H9 (cell line): ENCODE measurements at regions not wholly inside any gene's neighbourhood (a gene's known extent, or its start where the extent isn't known, plus 50 kb on each side); places are given as distances from the start of the nearest gene placed in this dataset.

ENCODE experiments used
- DNase-seq: peaks from one replicate; pipeline ENCODE4 v3.0.0-alpha.2; 2017
- H2AFZ ChIP-seq: one replicate; pipeline ENCODE4 v1.6.1; 2013; ENCODE audit warnings: mild to moderate bottlenecking, low read length, control low read depth, moderate library complexity
- H2AK5ac ChIP-seq: 2 replicates; pipeline ENCODE4 v1.6.1; 2013; ENCODE audit warnings: low read length, control low read depth, mixed read lengths; ENCODE audit not compliant: insufficient read length
- H2BK120ac ChIP-seq: one replicate; pipeline ENCODE4 v1.6.1; 2013; ENCODE audit warnings: low read depth, mild to moderate bottlenecking, low read length, control low read depth, inconsistent platforms; ENCODE audit not compliant: poor library complexity, severe bottlenecking
- H2BK12ac ChIP-seq: 2 replicates; pipeline ENCODE4 v1.6.1; 2013; ENCODE audit warnings: low read length, control low read depth, mixed read lengths, low read depth; ENCODE audit not compliant: insufficient read length
- H2BK15ac ChIP-seq: 2 replicates; pipeline ENCODE4 v1.6.1; 2013; ENCODE audit warnings: low read depth, low read length, control low read depth
- H2BK20ac ChIP-seq: one replicate; pipeline ENCODE4 v1.6.1; 2013; ENCODE audit warnings: low read depth, mild to moderate bottlenecking, low read length, control low read depth, inconsistent platforms; ENCODE audit not compliant: poor library complexity, severe bottlenecking
- H2BK5ac ChIP-seq: 2 replicates; pipeline ENCODE4 v1.6.1; 2013; ENCODE audit warnings: low read length, control low read depth, mixed read lengths; ENCODE audit not compliant: insufficient read length
- H3K14ac ChIP-seq: 2 replicates; pipeline ENCODE4 v1.6.1; 2013; ENCODE audit warnings: low read length, control low read depth; ENCODE audit not compliant: insufficient read depth
- H3K18ac ChIP-seq: 2 replicates; pipeline ENCODE4 v1.6.1; 2013; ENCODE audit warnings: low read depth, mild to moderate bottlenecking, mixed read lengths, low read length, control low read depth; ENCODE audit not compliant: insufficient read length
- H3K23ac ChIP-seq: 2 replicates; pipeline ENCODE4 v1.6.1; 2013; ENCODE audit warnings: low read length, control low read depth, mixed read lengths, low read depth; ENCODE audit not compliant: insufficient read length
- H3K23me2 ChIP-seq: 2 replicates; pipeline ENCODE4 v1.6.1; 2013; ENCODE audit warnings: low read depth, mild to moderate bottlenecking, mixed read lengths, low read length, control low read depth; ENCODE audit not compliant: insufficient read length, poor library complexity, severe bottlenecking
- H3K27ac ChIP-seq: 2 replicates; pipeline ENCODE4 v1.5.1; 2013; ENCODE audit warnings: low read length, control low read depth, mixed read lengths, low read depth; ENCODE audit not compliant: insufficient read length
- H3K27me3 ChIP-seq: 2 replicates; pipeline ENCODE4 v1.6.1; 2013; ENCODE audit warnings: low read length, control low read depth, inconsistent platforms; ENCODE audit not compliant: insufficient read depth
- H3K4ac ChIP-seq: 2 replicates; pipeline ENCODE4 v1.6.1; 2013; ENCODE audit warnings: low read depth, mild to moderate bottlenecking, control low read depth, inconsistent platforms, low read length, moderate library complexity
- H3K4me1 ChIP-seq: 2 replicates; pipeline ENCODE4 v1.6.1; 2013; ENCODE audit warnings: low read length, control low read depth, inconsistent platforms; ENCODE audit not compliant: insufficient read depth
- H3K4me2 ChIP-seq: 2 replicates; pipeline ENCODE4 v1.6.1; 2013; ENCODE audit warnings: low read length, control low read depth, mixed read lengths; ENCODE audit not compliant: insufficient read length, insufficient read depth
- H3K56ac ChIP-seq: 2 replicates; pipeline ENCODE4 v1.6.1; 2013; ENCODE audit warnings: low read depth, mild to moderate bottlenecking, mixed read lengths, low read length, control low read depth; ENCODE audit not compliant: insufficient read length
- H3K79me1 ChIP-seq: 2 replicates; pipeline ENCODE4 v1.6.1; 2013; ENCODE audit warnings: low read depth, mild to moderate bottlenecking, moderate library complexity, low read length, control low read depth, inconsistent platforms; ENCODE audit not compliant: insufficient read depth, poor library complexity, severe bottlenecking
- H3K79me2 ChIP-seq: 2 replicates; pipeline ENCODE4 v1.6.1; 2013; ENCODE audit warnings: low read length, control low read depth, inconsistent platforms; ENCODE audit not compliant: insufficient read depth
- H3K9ac ChIP-seq: 2 replicates; pipeline ENCODE4 v1.6.1; 2013; ENCODE audit warnings: low read length, control low read depth, mixed read lengths; ENCODE audit not compliant: insufficient read length; ENCODE audit errors: extremely low read depth
- H3K9me3 ChIP-seq: one replicate; pipeline ENCODE4 v1.6.1; 2013; ENCODE audit warnings: low read depth, low read length, inconsistent platforms; ENCODE audit not compliant: control insufficient read depth
- H3T11ph ChIP-seq: one replicate; pipeline ENCODE4 v1.6.1; 2013; ENCODE audit warnings: mild to moderate bottlenecking, low read length, control low read depth, inconsistent platforms
- H4K20me1 ChIP-seq: one replicate; pipeline ENCODE4 v1.6.1; 2013; ENCODE audit not compliant: control insufficient read depth, insufficient read length, insufficient read depth
- H4K5ac ChIP-seq: 2 replicates; pipeline ENCODE4 v1.6.1; 2013; ENCODE audit warnings: low read depth, mild to moderate bottlenecking, mixed read lengths, low read length, control low read depth; ENCODE audit not compliant: insufficient read length
- H4K8ac ChIP-seq: replicated peaks from 2 replicates; pipeline ENCODE4 v1.6.1; 2013; ENCODE audit warnings: low read length, control low read depth, mixed read lengths, low read depth; ENCODE audit not compliant: insufficient read length
- H4K91ac ChIP-seq: 2 replicates; pipeline ENCODE4 v1.6.1; 2013; ENCODE audit warnings: low read depth, mild to moderate bottlenecking, moderate library complexity, mixed read lengths, low read length, control low read depth; ENCODE audit not compliant: insufficient read length
- H3K27ac Mint-ChIP-seq, 3 experiments: 2 replicates in 2 of 3; 3 replicates in 1 of 3; pipeline ENCODE4 v1.8.0; 2020 to 2021; ENCODE audit warnings: mixed read lengths in 3 of 3, mild to moderate bottlenecking in 1 of 3, moderate library complexity in 1 of 3
- H3K27me3 Mint-ChIP-seq: 2 replicates; pipeline ENCODE4 v1.8.0; 2021; ENCODE audit warnings: low read depth, mild to moderate bottlenecking, moderate library complexity, mixed read lengths
- H3K36me3 Mint-ChIP-seq, 3 experiments: 2 replicates in 2 of 3; 3 replicates in 1 of 3; pipeline ENCODE4 v1.8.0; 2020 to 2021; ENCODE audit warnings: low read depth in 3 of 3, mixed read lengths in 3 of 3; ENCODE audit not compliant: insufficient read depth in 1 of 3
- H3K4me1 Mint-ChIP-seq, 2 experiments: 2 replicates each; pipeline ENCODE4 v1.8.0; 2020; ENCODE audit warnings: mixed read lengths in 2 of 2
- H3K4me3 Mint-ChIP-seq, 2 experiments: 2 replicates in 1 of 2; 3 replicates in 1 of 2; pipeline ENCODE4 v1.8.0; 2020 to 2021; ENCODE audit warnings: mild to moderate bottlenecking in 2 of 2, mixed read lengths in 2 of 2, moderate library complexity in 1 of 2
- H3K9me3 Mint-ChIP-seq, 2 experiments: 2 replicates in 1 of 2; 3 replicates in 1 of 2; pipeline ENCODE4 v1.8.0; 2020; ENCODE audit warnings: mild to moderate bottlenecking in 2 of 2, mixed read lengths in 2 of 2, moderate library complexity in 1 of 2
- CTCF ChIP-seq: fragments of 200-600 bp; sonication (generic); conservative IDR thresholded peaks from 3 replicates; pipeline ENCODE4 v1.8.0; 2021; ENCODE audit warnings: antibody characterized with exemption, mild to moderate bottlenecking
- WGBS: extraction: QIAGEN DNeasy Blood & Tissue Kit; methylation state at CpG from one replicate; pipeline ENCODE4 v1.1.7; 2013; ENCODE audit warnings: missing lambda C conversion rate, low lambda C conversion rate, mixed read lengths; ENCODE audit not compliant: insufficient read length; ENCODE audit errors: extremely low coverage; 5-methylcytosine and 5-hydroxymethylcytosine counted together

- no peak overlapping the region for H2AFZ ChIP-seq
- no peaks in the 10 kb centered on the region for H3K27me3 Mint-ChIP-seq
- no peaks in the 10 kb centered on the region for H3K79me2 ChIP-seq
- no peak overlapping the region for H2AK5ac ChIP-seq
- no peak overlapping the region for H3K14ac ChIP-seq
- no peaks in the 10 kb centered on the region for H3K9me3 ChIP-seq
- H2BK5ac ChIP-seq: no peak overlapping the region
- H3K27ac ChIP-seq: no peak overlapping the region
- no peak for DNase-seq
- no peak overlapping the region for H3K27ac Mint-ChIP-seq
- H3K9me3 Mint-ChIP-seq: peaks cover 21% of the 10 kb centered on the region in 2 experiments
- no peaks in the 10 kb centered on the region for H3K27me3 ChIP-seq
- no CpG with 5 or more reads among the region's 1 CpG for WGBS
- no peak overlapping the region for H3T11ph ChIP-seq
- H4K8ac ChIP-seq: no peak overlapping the region
- no peak overlapping the region for H2BK120ac ChIP-seq
- H3K4me2 ChIP-seq: no peak overlapping the region
- H2BK20ac ChIP-seq: no peak overlapping the region
- H3K56ac ChIP-seq: no peak overlapping the region
- no peak overlapping the region for H2BK12ac ChIP-seq
- H3K4me1 ChIP-seq: no peaks in the 10 kb centered on the region
- no peak overlapping the region for H3K23ac ChIP-seq
- no peak overlapping the region for H4K5ac ChIP-seq
- peaks cover 2 to 11% of the 10 kb centered on the region in 2 experiments; a peak in 2 of 4 replicates for H3K4me1 Mint-ChIP-seq
- TF ChIP-seq CTCF: no peak
- no peaks in the 10 kb centered on the region for H3K79me1 ChIP-seq
- no peak overlapping the region for H3K9ac ChIP-seq
- peaks cover 4 to 11% (median 9%) of the 10 kb centered on the region in 3 experiments; a peak in 5 of 7 replicates for H3K36me3 Mint-ChIP-seq
- no peaks in the 10 kb centered on the region for H4K20me1 ChIP-seq
- H3K4ac ChIP-seq: no peak overlapping the region
- no peak overlapping the region for H2BK15ac ChIP-seq
- H4K91ac ChIP-seq: no peak overlapping the region
- H3K18ac ChIP-seq: no peak overlapping the region
- H3K4me3 Mint-ChIP-seq: no peak overlapping the region
- H3K23me2 ChIP-seq: no peaks in the 10 kb centered on the region
These were observed 413.6 kb upstream of the SALL3 start for GRCh38 chr18:78566065-78566464.
